ENCODE measurements at regions not wholly inside any gene's neighbourhood (a gene's known extent, or its start where the extent isn't known, plus 50 kb on each side); places are given as distances from the start of the nearest gene placed in this dataset.

DNA sequence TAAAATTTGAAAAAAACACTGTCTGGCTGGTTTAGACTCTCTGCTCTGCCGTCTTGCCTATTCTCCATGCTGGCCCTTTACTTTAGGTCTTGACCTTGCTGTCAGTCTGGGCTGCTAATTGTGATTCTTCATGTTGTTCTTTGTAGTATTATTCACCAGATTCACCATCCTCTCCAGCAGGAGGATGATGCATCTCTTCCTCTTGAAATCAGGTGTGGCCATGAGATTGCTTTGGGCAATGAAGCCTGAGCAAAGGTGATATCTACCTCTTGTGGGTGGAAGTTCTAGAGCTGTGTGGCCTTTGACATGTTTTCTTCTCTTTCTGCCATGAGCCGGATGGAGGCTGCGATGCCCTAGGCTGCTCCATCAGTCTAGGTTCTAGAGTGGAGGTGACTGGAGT, 51.3 kb upstream of the ITPRID1 start:
- ChIA-PET CTCF (no interaction called here), POLR2A (no interaction called here)
- Histone ChIP-seq H3K9me3 (ENCODE audit: control insufficient read depth, insufficient read depth, low read depth, low read length) (no peaks in the 10 kb centered on the region), H3K27me3 (ENCODE audit: control insufficient read depth, insufficient read depth, low read length) (no peaks in the 10 kb centered on the region), H3K4me3 (ENCODE audit: low read depth in 2 of 2, low read length in 2 of 2) (no peak overlapping the region), H3K36me3 (ENCODE audit: control insufficient read depth, insufficient read depth, low read length) (no peaks in the 10 kb centered on the region), H3K27ac (ENCODE audit: low read length) (no peak overlapping the region), H3K4me1 (ENCODE audit: control insufficient read depth, insufficient read depth, low read length) (no peaks in the 10 kb centered on the region)
- in situ Hi-C loops (cut with HindIII; ENCODE audit: low pct_unique_long_range_greater_than_20kb, low sequenced_read_pairs) (no loop called here), intact Hi-C loops (cut with micrococcal nuclease; ENCODE audit: unreplicated experiment) (no loop called here)
- TF ChIP-seq REST (IDR thresholded peaks at IDR 0.05; ENCODE audit: insufficient read depth in 1 of 2, low read depth in 2 of 2, low read length in 1 of 2): no peak
- TF ChIP-seq POLR2AphosphoS5 (IDR thresholded peaks at IDR 0.05; ENCODE audit: low read depth, low read length): no peak
- TF ChIP-seq, protein P1, sequence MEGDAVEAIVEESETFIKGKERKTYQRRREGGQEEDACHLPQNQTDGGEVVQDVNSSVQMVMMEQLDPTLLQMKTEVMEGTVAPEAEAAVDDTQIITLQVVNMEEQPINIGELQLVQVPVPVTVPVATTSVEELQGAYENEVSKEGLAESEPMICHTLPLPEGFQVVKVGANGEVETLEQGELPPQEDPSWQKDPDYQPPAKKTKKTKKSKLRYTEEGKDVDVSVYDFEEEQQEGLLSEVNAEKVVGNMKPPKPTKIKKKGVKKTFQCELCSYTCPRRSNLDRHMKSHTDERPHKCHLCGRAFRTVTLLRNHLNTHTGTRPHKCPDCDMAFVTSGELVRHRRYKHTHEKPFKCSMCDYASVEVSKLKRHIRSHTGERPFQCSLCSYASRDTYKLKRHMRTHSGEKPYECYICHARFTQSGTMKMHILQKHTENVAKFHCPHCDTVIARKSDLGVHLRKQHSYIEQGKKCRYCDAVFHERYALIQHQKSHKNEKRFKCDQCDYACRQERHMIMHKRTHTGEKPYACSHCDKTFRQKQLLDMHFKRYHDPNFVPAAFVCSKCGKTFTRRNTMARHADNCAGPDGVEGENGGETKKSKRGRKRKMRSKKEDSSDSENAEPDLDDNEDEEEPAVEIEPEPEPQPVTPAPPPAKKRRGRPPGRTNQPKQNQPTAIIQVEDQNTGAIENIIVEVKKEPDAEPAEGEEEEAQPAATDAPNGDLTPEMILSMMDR (IDR thresholded peaks at IDR 0.05): no peak
- TF ChIP-seq TCF7L2 (IDR thresholded peaks at IDR 0.05; ENCODE audit: low read depth, low read length): no peak
- no peak for TF ChIP-seq SIN3A (IDR thresholded peaks at IDR 0.05; ENCODE audit: borderline replicate concordance, insufficient read depth, low read depth, low read length)
- BruUV-seq (replicated peaks): no TSS peak
- ATAC-seq (no peak), DNase-seq (ENCODE audit: low read depth, low spot score) (no peak)

Data from Panc1 (cell line).